GM18519 (cell line): ENCODE measurements at regions not wholly inside any gene's neighbourhood (a gene's known extent, or its start where the extent isn't known, plus 50 kb on each side); places are given as distances from the start of the nearest gene placed in this dataset.

Source experiments
- ATAC-seq: cut with Tn5 transposase; IDR thresholded peaks from one replicate; pipeline ENCODE4 v1.9.1; 2021; ENCODE audit warnings: mild to moderate bottlenecking, moderate library complexity; ENCODE audit not compliant: unreplicated experiment, low FRiP score

DNA sequence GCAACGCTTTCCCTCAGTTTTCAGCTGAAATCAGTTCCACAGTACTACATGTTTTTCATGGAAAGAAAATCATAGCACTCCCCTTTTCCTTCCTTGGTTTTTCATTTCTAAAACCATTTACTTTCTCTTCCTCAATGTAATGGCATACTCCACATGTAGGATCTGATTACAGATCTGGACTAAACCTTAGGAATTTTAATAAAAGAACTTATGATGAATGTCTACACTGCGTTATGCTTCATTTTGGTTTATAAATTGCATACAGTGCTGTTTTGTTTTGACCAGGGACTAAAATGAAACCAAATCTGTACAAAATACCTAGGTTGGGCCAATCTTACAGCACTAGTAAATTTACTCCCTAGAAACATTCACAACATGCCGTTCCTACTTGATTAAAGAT is 589.9 kb downstream of the TBC1D4 start:
- ATAC-seq = no peak

DNA sequence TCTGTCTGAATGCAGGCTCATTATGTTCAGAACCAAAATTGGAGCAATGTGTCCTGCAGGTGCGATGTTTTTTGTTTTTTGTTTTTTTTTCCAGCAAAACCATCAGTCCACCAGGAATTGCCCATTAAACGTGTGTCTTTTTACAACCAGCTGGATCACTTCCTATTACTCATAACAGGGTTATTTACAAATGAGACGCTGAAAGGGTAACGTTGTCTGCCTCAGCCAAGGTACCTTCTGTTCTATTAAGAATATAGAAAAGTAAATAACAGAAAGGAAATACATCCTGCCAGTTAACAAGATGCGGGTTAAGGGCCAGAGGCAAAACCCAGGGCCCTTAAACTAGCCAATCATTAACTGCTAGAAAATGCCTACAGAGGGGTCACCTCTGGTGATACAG is 590.4 kb downstream of the TBC1D4 start:
- no peak for ATAC-seq

DNA sequence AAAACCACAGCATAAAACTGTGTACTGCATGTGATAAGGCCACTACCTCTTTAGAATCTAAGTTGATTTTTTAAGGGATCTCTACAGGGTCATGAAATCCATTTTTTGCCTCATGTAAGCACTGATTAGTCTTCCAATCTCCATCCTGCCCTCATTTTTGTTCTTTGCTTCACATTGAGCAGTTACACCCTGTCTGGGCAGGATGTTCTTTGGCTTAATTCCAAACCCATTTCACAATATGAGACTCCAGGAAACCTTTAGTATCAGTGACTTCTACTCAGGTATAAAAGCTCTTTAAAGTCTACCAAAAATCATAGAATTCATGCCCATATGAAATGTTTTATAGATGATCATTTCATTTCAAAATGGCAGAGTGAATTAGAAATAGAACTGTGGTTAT is 592.6 kb downstream of the TBC1D4 start:
- ATAC-seq = no peak

DNA sequence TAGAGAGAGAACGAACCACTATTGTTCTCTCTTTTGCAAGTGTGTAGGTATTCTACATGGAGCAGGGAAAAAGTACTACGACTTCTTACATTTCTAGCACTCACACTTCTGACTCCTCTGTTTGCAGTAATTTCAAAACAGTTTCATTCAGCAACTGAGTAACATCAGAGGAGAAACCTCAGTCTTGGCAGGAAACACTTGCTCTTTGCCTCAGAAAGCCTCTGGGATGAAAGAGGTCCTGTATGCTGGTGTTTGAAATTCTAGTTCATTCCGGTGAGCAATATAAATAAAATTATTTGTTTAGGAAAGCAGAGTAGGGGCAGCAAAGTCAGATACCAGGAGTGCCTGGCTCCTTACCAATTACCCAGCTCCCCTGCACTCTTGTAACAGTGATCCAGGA is 595.5 kb downstream of the TBC1D4 start:
- ATAC-seq = no peak

DNA sequence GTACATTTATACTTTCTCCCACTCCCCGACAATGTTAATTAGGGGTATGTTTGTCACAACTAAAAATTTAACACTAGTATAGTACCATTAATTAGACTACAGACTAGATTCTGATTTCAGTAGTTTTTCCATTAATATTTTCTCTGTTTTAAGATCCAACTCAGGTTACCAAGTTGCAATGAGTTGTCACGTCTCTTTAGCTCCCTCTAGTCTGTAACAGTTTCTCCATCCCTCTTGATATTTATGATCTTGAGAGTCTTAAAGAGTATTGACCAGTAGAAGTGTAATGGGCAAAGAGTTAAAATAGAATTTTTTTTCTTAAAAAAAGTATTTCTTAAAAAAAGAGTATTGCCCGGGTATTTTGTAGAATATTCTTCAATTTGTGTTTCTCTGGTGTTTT is 598.1 kb downstream of the TBC1D4 start:
- no peak for ATAC-seq

DNA sequence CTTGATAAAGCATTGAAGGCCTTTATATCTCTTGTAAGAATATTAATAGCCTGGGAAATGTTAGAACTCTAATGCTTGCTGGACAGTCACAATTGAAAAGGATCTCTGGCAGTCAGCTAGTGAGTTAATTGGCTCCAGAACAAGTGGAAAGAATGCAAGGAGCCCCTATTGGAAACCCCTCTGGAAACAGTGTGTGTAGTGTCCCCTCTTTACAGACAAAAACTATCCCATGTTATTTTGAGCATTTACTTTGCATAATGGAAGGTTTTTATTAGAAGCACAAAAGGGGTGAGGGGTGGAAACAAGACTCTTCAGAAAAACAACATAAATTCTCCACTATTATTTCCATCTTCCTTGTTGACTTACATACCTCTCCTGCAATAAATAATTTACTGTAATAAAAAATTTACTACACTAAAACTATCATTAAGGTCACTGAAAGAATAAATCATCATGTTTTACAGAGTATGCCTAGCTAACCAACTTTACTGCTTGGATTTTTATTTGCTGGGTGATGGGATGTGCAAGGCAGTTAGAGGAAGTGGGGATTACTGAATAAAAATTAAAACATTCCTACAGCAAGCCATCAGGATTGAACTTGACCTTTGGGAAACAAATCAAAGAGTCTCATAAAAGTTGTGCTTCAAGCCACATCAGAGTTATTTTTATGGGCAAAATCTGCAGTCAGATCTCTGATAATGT is 610.4 kb downstream of the TBC1D4 start:
- no peak for ATAC-seq

DNA sequence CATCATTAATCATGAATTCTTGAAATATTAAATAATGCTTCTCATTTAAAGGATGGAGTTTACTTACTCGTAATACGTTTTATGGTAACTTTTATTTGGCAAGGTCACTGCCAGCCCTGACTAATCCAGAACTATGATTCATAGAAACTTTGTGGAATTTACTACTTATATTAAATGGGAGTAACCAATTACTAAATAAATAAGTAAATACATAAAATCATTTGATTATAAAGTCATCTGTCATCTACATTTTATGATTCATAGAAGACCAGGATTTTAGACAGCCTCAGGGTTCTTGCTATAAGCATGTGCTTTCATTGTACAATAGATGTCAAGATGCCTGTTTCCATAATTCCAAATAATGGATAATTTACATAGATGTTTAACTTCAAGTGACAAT is 611.1 kb downstream of the TBC1D4 start:
- no peak for ATAC-seq

DNA sequence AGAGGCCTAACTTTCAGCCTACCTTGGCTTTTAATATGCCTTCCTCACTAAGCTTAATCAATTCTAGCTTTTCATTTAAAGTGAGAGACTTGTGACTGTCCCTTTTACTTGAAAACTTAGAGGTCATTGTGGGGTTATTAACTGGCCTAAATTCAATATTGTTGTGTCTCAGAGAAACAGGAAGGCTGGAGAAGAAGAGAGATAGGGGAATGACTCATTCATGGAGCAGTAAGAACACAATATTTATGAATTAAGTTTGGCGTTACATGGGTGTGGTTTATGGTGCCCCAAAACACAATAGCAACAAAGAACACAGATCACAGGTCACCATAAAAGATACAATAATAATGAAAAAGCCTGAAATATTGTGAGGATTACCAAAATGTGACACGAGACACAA is 612.1 kb downstream of the TBC1D4 start:
- ATAC-seq = no peak

DNA sequence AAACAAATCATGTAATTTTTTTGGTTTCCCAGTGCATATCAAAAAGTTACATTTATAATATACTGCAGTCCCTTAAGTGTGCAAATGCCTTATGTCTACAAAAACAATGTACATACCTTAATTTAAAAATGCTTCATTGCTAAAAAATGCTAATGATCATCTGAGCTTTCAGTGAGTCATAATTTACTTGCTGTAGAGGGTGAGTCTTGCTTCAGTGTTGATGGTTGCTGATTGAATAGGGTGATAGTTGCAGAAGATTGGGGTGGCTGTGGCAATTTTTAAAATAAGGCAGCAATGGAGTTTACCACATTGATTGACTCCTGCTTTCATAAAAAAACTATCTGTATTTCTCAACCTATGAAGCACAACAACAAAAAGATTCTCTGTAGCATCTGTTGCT is 613.9 kb downstream of the TBC1D4 start:
- ATAC-seq = no peak

DNA sequence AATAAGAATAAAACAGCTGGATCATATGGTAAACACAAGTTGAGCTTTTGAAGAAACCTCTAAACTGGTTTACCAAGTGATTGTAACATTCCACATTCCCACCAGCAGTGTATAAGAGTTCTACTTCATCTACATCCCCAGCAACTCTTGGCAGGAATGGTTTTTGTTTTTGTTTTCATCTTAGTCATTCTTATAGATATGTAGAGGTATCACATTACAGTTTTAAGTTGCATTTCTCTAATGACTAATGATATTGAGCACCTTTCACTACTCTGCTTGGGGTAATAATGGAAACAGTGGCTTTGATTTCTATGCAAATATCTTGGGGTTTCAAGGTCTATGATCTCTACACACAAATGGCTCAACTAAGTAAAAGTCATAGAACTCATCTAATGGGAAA is 614.5 kb downstream of the TBC1D4 start:
- ATAC-seq = no peak

DNA sequence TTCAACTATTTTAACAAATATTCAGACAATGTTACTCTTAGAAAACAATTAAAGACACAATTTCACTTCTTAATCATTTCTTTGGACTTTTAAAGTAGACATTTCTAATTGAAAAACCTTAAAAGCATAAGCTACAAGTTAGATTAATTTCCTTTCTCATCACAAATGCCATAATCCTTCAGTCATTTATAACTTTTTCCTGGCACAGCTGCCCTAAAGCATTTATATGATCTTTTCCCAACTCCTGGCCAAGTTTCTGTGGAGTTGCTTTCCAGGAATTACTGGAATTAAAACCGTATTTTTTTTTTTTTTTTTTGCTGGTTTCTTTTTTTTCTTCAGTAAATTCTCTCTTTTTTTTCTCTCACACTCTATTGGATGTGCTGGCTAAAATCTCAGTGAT is 615.9 kb downstream of the TBC1D4 start:
- no peak for ATAC-seq

DNA sequence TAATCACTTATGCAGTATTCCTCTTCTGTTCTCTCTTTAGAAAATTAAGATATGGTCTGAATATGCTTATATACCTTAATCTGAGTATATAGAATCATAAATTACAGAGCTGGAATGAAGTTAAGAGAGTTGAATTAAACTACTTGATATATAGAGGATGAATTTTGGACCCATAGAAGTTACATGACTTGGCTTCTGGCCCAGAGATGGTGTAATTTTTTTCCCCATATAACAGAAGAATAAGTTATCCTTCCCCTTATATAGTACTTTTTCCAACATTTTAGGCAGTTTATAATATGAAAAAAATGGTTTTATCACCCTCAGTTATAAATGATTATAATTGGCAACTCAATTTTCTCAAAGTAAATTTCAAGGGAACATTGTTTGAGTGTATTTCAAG is 616.3 kb downstream of the TBC1D4 start:
- no peak for ATAC-seq

DNA sequence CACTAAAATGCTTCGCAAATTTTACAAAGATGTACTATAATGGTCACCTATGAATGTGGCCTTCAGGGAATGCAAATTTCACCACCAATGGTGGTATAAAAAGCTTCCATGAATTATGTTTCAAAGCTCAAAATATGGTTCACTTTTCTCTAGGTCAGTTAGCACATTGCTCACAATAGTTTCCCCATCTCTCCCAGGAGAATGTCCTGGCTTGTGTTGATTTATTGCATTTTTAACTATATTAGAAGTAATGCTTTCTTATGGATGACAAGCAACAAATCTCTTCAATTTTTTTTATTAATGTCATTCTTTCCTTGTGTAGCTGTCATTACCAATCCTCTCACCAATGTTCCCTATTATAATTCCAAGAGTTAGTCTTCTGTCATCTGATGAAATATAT is 621.2 kb downstream of the TBC1D4 start:
- ATAC-seq = no peak

DNA sequence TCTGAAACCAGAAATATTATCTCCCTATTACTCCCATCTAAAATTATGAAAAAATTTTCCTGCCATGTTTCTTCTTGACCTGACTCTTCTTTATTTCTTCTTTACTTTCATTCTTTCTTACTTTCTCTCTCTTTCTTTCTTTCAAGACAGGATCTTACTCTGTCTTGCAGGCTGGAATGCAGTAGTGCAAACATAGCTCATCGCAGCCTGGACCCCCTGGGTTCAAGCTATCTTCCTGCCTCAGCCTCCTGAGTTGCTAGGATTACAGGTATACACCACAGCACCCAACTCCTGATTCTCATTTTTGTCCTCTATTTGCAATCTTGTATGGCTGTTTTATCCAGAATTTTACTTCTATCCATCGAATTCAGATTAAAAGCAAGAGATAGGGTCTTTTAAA is 631.1 kb downstream of the TBC1D4 start:
- ATAC-seq = no peak

DNA sequence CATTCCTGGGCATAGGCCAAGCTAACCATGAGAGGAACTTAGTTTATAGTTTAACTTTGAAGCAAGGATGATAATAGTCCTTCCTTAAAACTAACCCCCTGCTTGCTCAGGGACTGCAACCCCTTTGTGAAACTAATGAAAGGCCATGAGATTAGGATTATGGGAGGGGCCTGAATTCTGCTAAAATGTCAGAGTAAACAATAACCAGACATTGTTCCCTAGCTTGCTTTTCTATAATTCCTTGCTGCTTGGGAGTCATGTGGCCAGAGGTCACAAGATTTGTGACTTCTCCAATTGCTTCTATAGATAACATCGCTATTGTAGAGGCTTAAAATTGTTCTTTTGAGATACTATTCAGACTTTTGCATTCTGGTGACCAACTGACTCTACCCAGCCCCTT is 634.0 kb downstream of the TBC1D4 start:
- no peak for ATAC-seq

DNA sequence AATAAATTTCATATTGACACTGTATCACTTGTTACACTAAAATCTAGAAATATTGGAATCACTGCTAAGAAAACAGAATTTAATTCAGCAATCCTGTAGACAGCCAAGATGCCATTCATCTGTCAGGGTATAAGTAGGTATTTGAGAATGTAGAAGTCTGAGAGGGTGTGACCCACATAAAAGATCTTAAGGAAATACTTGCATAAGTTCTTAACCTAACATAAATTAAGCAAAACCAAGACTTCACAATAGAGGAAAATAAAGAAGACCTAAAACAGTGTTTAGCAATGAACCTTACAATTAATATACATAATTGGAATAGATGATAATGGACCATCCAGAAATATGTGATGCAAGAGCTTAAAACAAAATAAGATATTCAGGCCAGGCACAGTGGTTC is 636.2 kb downstream of the TBC1D4 start:
- no peak for ATAC-seq

DNA sequence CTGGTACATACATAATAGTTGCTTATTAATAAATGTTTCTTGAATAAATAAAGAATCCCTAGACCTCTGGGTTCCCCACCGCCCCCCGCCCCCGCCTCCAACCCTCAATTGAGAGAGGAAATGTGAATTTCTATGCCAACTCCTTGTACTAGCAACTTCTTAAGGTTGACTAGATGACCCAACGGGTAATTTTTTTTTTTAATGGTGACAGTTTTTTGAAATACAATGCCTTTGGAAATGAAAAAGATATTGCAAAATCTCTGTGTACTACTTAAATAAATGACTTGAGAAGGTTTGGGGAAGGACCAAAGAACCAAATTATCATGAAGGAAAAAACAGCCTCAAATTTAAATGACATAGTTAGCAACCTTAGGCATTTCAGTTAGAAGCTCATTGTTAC is 640.3 kb downstream of the TBC1D4 start:
- ATAC-seq = no peak

DNA sequence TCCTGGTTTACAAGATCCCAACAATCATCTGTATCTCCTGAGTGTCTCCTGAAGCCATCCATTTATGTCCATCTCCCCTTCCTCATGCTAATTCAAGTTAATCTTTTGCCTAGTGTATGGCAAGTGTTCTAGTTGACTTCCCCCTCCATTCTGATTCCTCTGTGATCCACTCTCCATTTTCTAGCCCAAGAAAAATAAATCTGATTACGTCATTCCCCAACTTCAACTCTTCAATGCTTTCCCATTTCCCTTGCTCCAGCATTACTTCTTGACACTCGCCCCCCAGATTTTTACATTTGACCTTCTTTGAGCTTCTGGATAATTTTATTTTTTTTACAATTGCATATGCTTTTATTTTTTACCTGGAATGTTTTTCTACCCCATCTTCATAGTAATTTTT is 640.8 kb downstream of the TBC1D4 start:
- no peak for ATAC-seq

DNA sequence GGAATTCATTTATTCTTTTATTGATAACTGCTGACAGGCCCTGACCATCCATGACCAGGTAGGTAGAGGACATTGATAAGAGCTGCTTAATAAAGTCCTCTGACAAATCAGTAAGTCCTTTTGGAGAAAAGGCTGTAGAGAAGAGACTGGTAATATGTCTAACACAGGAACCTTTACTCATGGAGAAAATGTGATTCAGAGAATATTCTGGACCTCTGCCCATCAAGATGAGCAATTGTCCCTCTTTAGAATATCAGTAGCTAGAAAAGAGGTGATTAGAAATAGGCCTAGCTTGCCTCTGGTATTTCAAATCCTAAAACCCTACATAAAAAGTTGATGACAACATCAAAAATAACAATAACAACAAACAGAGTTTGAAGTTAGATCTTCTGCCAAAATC is 642.3 kb downstream of the TBC1D4 start:
- ATAC-seq = no peak

DNA sequence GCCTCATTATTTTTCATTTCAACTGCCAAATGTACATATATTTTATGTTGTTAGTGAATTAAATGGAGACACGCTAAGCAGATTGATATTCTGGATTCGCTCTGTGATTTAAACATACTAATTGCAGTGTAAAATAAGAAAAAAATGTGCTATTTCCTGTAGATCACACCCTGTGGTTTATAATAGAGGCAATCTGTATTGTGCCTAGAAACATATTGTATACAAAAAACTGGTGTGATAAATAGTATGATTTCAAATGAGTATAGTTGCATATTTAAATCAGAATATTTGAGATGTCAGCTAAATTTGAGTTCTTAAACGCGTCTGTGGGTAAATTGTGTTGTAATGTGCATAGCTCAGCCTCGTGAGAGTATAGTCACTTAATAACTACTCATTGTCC is 643.9 kb downstream of the TBC1D4 start:
- no peak for ATAC-seq

DNA sequence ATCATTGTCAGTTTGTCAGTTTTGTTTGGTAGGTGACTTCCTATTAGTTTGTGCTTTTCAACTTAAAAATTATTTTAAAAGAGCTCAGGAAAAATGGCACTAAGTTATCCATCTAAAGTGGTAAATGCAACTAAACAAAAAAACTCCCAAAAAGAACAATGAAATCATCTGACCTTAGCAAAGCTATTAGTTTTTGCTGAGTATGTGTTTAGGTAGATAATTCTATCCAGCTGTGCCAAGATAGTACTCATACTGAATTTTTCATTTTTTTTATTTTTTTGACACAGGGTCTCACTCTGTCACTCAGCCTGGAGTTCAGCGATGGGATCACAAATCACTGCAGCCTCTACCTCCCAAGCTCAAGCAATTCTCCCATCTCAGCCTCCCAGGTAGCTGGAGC is 645.3 kb downstream of the TBC1D4 start:
- ATAC-seq = no peak

DNA sequence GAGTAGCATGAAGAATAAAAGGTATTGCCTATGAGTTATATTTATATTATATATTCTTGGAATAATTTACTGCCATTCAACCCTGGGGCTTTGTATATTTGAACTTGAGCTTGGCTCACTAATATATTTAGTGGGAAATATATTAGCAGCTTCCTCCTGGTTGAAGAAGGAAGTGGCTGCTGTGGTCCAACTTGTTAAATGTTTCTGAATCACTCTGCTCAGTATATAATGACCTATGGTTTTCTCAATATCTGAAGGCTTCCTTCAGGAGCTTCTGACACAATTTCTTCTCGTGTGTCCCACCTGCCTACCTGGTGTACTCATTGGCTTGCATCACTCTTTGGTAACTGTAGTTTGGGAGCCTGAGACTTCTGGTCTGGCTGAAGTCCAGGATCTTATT is 646.4 kb downstream of the TBC1D4 start:
- no peak for ATAC-seq

DNA sequence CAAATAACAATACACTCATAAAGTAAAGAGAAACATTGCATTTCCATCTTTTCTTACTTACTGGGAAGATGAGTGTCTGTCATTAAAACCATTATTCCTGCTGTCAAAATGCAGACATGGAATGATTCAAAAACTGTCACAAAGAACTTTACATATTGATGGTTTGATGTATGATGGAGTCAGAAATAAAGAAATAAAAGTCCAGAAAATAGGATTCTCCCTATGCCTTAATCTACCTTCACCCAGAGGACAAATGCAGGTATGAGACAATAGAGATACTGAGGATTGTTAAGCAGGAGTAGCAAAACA is 656.1 kb downstream of the TBC1D4 start:
- no peak for ATAC-seq
